ENCODE measurements at regions not wholly inside any gene's neighbourhood (a gene's known extent, or its start where the extent isn't known, plus 50 kb on each side); places are given as distances from the start of the nearest gene placed in this dataset.

DNA sequence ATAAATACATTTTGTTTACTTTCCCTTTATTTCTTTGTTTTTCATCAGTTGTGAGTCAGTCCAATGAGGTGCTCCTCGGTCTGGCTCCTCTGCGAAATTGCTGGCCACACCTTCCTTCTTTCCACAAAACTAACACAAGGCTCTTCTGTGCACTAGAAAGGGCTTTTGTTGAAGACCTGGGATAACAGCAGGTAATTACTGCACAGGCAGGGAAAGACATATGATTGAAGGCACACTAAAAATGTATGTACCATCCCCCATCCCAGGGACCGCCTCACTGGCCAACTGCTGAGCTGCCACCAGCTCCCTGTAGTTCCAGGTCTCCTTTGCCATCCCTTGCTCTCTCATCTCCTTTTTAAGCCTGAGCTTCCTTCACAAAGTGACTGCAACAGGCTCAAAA, 180.5 kb downstream of the EFNB2 start:
- in situ Hi-C loops (cut with MboI; ENCODE audit: low sequenced_read_pairs), result no loop called here

DNA sequence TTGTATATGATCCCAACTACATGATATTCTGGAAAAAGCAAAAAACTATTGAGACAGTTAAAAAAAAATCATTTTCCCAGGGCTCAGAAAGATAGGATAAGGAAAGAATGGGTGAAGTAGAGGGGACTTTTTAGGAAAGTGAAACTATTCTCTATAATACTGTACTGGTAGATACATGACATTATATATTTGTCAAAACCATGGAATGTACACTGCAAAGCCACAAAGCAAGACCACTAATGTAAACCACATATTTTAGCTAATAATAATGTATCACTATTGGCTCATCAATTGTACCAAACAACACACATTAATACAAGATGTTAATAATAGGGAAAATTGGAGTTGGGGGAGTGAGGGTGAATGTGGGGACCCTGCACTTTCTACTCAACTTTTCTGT, 182.6 kb downstream of the EFNB2 start:
- in situ Hi-C loops (cut with MboI; ENCODE audit: low sequenced_read_pairs), result no loop called here

- in situ Hi-C loops (cut with MboI; ENCODE audit: low sequenced_read_pairs), result no loop called here
Measured at GRCh38 chr13:106351251-106351650, 184.2 kb downstream of the EFNB2 start.

- in situ Hi-C loops (cut with MboI; ENCODE audit: low sequenced_read_pairs), result no loop called here
Measured at GRCh38 chr13:106350208-106350607, 185.3 kb downstream of the EFNB2 start.

DNA sequence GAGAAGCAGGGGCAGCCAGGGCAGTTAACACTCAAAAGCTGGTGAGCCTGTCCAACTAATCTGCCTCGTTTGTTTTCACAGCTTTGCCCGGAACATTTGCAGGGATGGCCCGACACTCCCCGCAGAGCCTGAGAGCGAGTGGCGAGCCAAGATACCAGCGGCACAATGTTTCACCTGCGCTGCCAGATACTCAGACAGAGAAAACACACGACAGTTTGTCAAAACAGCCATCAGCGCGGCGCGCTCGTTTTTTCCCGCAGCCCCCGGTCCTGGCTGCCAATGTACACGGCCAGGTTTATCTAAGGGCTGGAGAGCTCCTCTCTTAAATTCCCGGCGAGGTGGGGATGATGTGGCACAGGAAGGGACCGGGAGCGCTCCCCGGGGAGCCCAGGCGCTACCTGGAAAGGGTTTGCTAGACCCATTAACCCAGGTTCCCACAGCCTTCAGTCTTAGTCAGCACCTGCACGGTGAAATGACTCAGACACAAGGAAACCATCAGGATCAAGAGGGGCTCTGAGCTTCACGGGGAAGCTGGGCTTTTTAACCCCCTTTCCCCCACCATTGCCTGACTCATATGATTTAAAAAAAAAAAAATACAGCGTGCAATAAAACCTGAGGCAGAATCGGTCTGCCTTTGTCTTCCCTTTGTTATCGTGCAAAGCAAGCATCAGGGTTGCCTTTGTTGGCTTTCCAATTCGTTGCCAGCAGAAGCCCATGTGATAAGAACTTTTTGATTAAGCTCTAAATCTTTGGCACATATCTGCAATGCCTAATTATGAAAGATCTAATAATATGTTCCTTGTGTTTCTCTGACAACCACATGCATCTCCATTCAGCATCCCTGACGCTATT, 186.2 kb downstream of the EFNB2 start:
- in situ Hi-C loops (cut with MboI; ENCODE audit: low sequenced_read_pairs), result no loop called here

DNA sequence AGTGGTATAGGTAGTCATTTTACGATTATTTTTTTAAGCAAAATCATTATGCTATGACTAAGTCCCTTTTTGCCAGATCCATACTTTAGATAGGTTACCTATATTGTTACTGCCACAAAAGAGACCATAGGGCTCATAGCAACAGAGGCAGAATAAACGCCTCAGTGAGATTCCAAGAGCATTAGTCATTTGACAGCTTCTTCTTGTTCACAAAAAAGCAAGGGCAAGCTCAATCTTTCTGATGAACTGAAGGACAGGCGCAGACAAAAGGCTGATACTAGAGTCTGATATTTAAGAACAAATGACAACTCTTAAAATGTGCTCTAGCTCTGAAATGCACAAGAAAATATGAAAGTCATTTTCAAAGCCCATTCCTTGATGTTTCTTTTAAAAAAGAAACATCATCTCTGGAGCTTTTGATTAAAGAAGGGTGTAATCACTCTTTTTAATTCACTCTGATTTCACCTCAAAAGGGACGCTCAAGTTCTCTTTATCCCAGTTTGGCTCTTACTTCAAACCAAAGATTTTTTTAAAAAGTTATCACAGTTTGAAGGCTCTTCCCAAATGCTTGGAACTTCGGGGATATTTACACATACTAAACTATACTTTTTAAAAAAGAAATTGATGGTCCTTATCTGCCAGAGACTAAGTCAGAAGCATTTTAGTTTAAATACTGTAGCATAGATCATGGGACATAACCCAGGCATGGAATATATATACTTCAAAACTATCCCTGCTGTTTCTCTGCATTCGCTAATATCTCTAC, 187.2 kb downstream of the EFNB2 start:
- in situ Hi-C loops (cut with MboI; ENCODE audit: low sequenced_read_pairs), result no loop called here

GRCh38 chr13:106344342-106344741, 191.1 kb downstream of the EFNB2 start:
- in situ Hi-C loops (cut with MboI; ENCODE audit: low sequenced_read_pairs), result no loop called here

- in situ Hi-C loops (cut with MboI; ENCODE audit: low sequenced_read_pairs), result no loop called here
Measured at GRCh38 chr13:106343836-106344235, 191.6 kb downstream of the EFNB2 start.

GRCh38 chr13:106340249-106340648, 195.2 kb downstream of the EFNB2 start:
- in situ Hi-C loops (cut with MboI; ENCODE audit: low sequenced_read_pairs), result no loop called here

- in situ Hi-C loops (cut with MboI; ENCODE audit: low sequenced_read_pairs), result no loop called here
Measured at GRCh38 chr13:106337096-106337850, 198.2 kb downstream of the EFNB2 start.

GRCh38 chr13:106336668-106337067, 198.8 kb downstream of the EFNB2 start:
- in situ Hi-C loops (cut with MboI; ENCODE audit: low sequenced_read_pairs), result no loop called here

DNA sequence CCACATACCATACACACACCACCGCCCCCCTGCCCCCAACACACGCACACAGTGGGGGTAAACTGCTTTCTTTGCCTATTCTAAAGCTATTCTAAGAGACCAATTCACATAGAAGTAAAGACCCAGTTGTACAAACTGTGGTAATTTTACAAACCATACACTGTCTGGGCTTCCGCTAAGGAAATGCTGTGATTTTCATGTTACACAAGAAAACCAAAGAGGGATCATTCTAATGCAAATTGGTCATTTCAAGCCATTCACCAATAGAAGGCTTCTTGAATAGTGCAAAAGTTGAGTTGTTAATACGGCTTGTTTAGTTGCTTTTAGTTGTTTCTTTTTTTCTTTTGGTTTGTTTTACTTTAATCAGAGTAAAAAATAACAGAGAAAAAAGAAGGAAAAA, 202.8 kb downstream of the EFNB2 start:
- in situ Hi-C loops (cut with MboI; ENCODE audit: low sequenced_read_pairs), result no loop called here

GRCh38 chr13:106331116-106331515, 204.3 kb downstream of the EFNB2 start:
- in situ Hi-C loops (cut with MboI; ENCODE audit: low sequenced_read_pairs), result no loop called here

- in situ Hi-C loops (cut with MboI; ENCODE audit: low sequenced_read_pairs), result no loop called here
Measured at GRCh38 chr13:106329941-106330340, 205.5 kb downstream of the EFNB2 start.

DNA sequence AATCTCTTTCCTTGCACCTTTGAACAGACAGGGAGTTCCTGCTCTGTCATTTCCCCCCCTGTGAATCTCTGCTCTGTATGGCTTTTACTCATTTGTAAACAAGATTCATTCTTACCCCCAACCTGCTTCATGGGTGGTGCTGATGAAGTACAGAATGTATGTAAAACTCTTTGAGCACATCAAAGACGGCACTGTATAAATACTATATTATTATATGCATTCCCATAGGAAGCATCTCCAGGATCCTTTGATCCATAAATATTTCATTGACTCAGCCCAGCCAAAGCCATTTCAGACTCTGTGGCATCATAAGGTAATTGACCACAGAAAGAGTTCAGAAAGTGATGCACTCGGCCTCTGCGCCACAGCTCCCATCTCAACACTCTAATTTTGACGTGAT, 208.7 kb downstream of the EFNB2 start:
- in situ Hi-C loops (cut with MboI; ENCODE audit: low sequenced_read_pairs), result no loop called here

- in situ Hi-C loops (cut with MboI; ENCODE audit: low sequenced_read_pairs), result no loop called here
Measured at GRCh38 chr13:106324444-106324843, 211.0 kb downstream of the EFNB2 start.

GRCh38 chr13:106322628-106323027, 212.8 kb downstream of the EFNB2 start:
- in situ Hi-C loops (cut with MboI; ENCODE audit: low sequenced_read_pairs), result no loop called here

GRCh38 chr13:106318941-106319411, 216.5 kb downstream of the EFNB2 start:
- in situ Hi-C loops (cut with MboI; ENCODE audit: low sequenced_read_pairs), result no loop called here

GRCh38 chr13:106314417-106314816, 221.0 kb downstream of the EFNB2 start:
- in situ Hi-C loops (cut with MboI; ENCODE audit: low sequenced_read_pairs), result no loop called here

GRCh38 chr13:106311004-106311403, 224.5 kb downstream of the EFNB2 start:
- in situ Hi-C loops (cut with MboI; ENCODE audit: low sequenced_read_pairs), result no loop called here

DNA sequence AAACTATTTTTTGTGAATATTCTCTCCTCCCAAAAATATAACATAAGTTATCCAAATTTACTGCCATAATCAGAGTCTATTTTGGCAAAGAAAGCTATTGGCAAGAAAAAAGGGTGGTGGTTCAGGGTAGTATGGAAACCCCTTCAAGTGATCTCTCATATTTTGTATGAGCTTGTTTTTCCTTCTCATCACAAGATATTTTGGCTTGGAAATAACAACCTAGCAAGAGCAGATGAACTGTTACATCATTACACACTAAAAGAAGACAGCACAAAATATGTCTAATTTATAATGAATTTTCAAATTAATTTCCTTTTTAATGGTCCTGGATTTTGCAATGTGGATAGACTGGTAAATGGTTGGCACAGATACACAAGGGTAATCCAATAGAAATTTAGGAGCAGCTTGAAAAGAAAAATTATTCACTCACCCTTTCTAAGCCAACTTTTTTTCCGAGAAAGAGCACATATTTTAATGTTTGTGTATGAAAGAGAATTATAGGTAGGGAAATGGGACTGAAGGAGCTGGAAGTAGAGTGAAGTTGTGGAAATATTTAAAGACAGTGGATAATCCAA, 225.1 kb downstream of the EFNB2 start:
- in situ Hi-C loops (cut with MboI; ENCODE audit: low sequenced_read_pairs), result no loop called here
